Islet precursor cell (in vitro differentiated cells): ENCODE measurements at regions not wholly inside any gene's neighbourhood (a gene's known extent, or its start where the extent isn't known, plus 50 kb on each side); places are given as distances from the start of the nearest gene placed in this dataset.
A peak's percentile ranks its signal among the peaks of the same experiment; 100 is the strongest.
"Not testable (repeated sequence)": the region's sequence is repeated elsewhere in the genome, so short reads cannot be mapped to it uniquely, and the experiment has no call there.

Source experiments
- DNase-seq: peaks from one replicate; pipeline ENCODE4 v3.0.0-alpha.2; 2018

- peak; percentile 84 for DNase-seq
Measured at GRCh38 chr2:235105821-235106359, 154.1 kb downstream of the SH3BP4 start.

GRCh38 chr2:235106874-235107639 is 155.2 kb downstream of the SH3BP4 start:
- DNase-seq = peak; percentile 87

- DNase-seq = no peak
Measured at GRCh38 chr2:235107640-235107951, 155.8 kb downstream of the SH3BP4 start.

- not testable (repeated sequence) for DNase-seq
Measured at GRCh38 chr2:235109561-235109960, 157.7 kb downstream of the SH3BP4 start.

GRCh38 chr2:235112365-235112764 is 160.5 kb downstream of the SH3BP4 start:
- DNase-seq = no peak

GRCh38 chr2:235113854-235114253 is 162.0 kb downstream of the SH3BP4 start:
- peak; percentile 71 for DNase-seq

- DNase-seq = no peak
Measured at GRCh38 chr2:235114286-235114685, 162.5 kb downstream of the SH3BP4 start.

GRCh38 chr2:235115521-235115920 is 163.7 kb downstream of the SH3BP4 start:
- DNase-seq = no peak

- no peak for DNase-seq
Measured at GRCh38 chr2:235116885-235117492, 165.2 kb downstream of the SH3BP4 start.

GRCh38 chr2:235126768-235127167 is 175.0 kb downstream of the SH3BP4 start:
- no peak for DNase-seq

- no peak for DNase-seq
Measured at GRCh38 chr2:235127931-235128330, 176.1 kb downstream of the SH3BP4 start.

- DNase-seq = no peak
Measured at GRCh38 chr2:235129850-235130249, 178.0 kb downstream of the SH3BP4 start.

GRCh38 chr2:235131334-235132305 is 179.8 kb downstream of the SH3BP4 start:
- no peak for DNase-seq

GRCh38 chr2:235132651-235133050 is 180.8 kb downstream of the SH3BP4 start:
- DNase-seq = no peak

GRCh38 chr2:235133837-235134236 is 182.0 kb downstream of the SH3BP4 start:
- DNase-seq = no peak

GRCh38 chr2:235134420-235134819 is 182.6 kb downstream of the SH3BP4 start:
- DNase-seq = no peak

GRCh38 chr2:235135195-235135965 is 183.6 kb downstream of the SH3BP4 start:
- no peak for DNase-seq

- DNase-seq = peak; percentile 85
Measured at GRCh38 chr2:235135990-235136561, 184.3 kb downstream of the SH3BP4 start.

- DNase-seq = no peak
Measured at GRCh38 chr2:235138339-235138738, 186.5 kb downstream of the SH3BP4 start.

GRCh38 chr2:235139956-235140800 is 188.4 kb downstream of the SH3BP4 start:
- no peak for DNase-seq

GRCh38 chr2:235140801-235141081 is 188.9 kb downstream of the SH3BP4 start:
- no peak for DNase-seq
